ENCODE measurements at regions not wholly inside any gene's neighbourhood (a gene's known extent, or its start where the extent isn't known, plus 50 kb on each side); places are given as distances from the start of the nearest gene placed in this dataset.
"Not testable (repeated sequence)": the region's sequence is repeated elsewhere in the genome, so short reads cannot be mapped to it uniquely, and the experiment has no call there.

GRCh38 chr2:47295131-47295980, 73.8 kb upstream of the EPCAM start:
- Mint-ChIP-seq H3K27ac (no peak overlapping the region), H3K4me3 (no peak overlapping the region), H3K36me3 (ENCODE audit: low read depth) (no peaks in the 10 kb centered on the region), H3K9me3 (no peaks in the 10 kb centered on the region), H3K27me3 (ENCODE audit: insufficient read depth) (peaks cover 4% of the 10 kb centered on the region), H3K4me1 (ENCODE audit: low read depth) (peaks cover 18% of the 10 kb centered on the region)
- no peak for DNase-seq
- no peak for TF ChIP-seq CTCF (IDR thresholded peaks at IDR 0.05)

- Mint-ChIP-seq H3K9me3 (no peaks in the 10 kb centered on the region), H3K4me1 (ENCODE audit: low read depth) (peaks cover 17% of the 10 kb centered on the region)
- no peak for TF ChIP-seq CTCF (IDR thresholded peaks at IDR 0.05)
Measured at GRCh38 chr2:47293976-47294375, 75.1 kb upstream of the EPCAM start.

GRCh38 chr2:47288864-47289263, 80.2 kb upstream of the EPCAM start:
- Mint-ChIP-seq H3K4me1 (ENCODE audit: low read depth) (peaks cover 32% of the 10 kb centered on the region), H3K27ac (peak overlapping the region; percentile 54; the same call in 1 of the 2 replicates), H3K27me3 (ENCODE audit: insufficient read depth) (peaks cover under 1% of the 10 kb centered on the region), H3K36me3 (ENCODE audit: low read depth) (no peaks in the 10 kb centered on the region), H3K4me3 (0 out of 2 replicates have a peak overlapping the region, but pooled peaks have one; percentile 2), H3K9me3 (no peaks in the 10 kb centered on the region)
- DNase-seq: peak; percentile 87
- no peak for TF ChIP-seq CTCF (IDR thresholded peaks at IDR 0.05)

More at GRCh38 chr2:47293976-47294375, 75.1 kb upstream of the EPCAM start:
- Mint-ChIP-seq H3K4me3 (no peak overlapping the region), H3K36me3 (ENCODE audit: low read depth) (no peaks in the 10 kb centered on the region), H3K27ac (no peak overlapping the region), H3K27me3 (ENCODE audit: insufficient read depth) (peaks cover 3% of the 10 kb centered on the region)
- DNase-seq: no peak

- Mint-ChIP-seq H3K27ac (no peak overlapping the region), H3K4me3 (no peak overlapping the region), H3K36me3 (ENCODE audit: low read depth) (no peaks in the 10 kb centered on the region), H3K27me3 (ENCODE audit: insufficient read depth) (peaks cover 1% of the 10 kb centered on the region; the same call in 1 of the 2 replicates), H3K4me1 (ENCODE audit: low read depth) (peaks cover 24% of the 10 kb centered on the region), H3K9me3 (no peaks in the 10 kb centered on the region)
- no peak for TF ChIP-seq CTCF (IDR thresholded peaks at IDR 0.05)
- no peak for DNase-seq
Measured at GRCh38 chr2:47283659-47284058, 85.5 kb upstream of the EPCAM start.

- H3K4me1 Mint-ChIP-seq (ENCODE audit: low read depth): peaks cover 15% of the 10 kb centered on the region
- no peak for TF ChIP-seq CTCF (IDR thresholded peaks at IDR 0.05)
- no peak for DNase-seq
- no peak overlapping the region for H3K4me3 Mint-ChIP-seq
- no peak overlapping the region for H3K27ac Mint-ChIP-seq
- no peaks in the 10 kb centered on the region for H3K36me3 Mint-ChIP-seq (ENCODE audit: low read depth)
- no peaks in the 10 kb centered on the region for H3K9me3 Mint-ChIP-seq
- peaks cover 1% of the 10 kb centered on the region; the same call in 1 of the 2 replicates for H3K27me3 Mint-ChIP-seq (ENCODE audit: insufficient read depth)
Measured at GRCh38 chr2:47282621-47283272, 86.4 kb upstream of the EPCAM start.

- H3K27me3 Mint-ChIP-seq (ENCODE audit: insufficient read depth); H3K36me3 Mint-ChIP-seq (ENCODE audit: low read depth); H3K27ac Mint-ChIP-seq; H3K4me3 Mint-ChIP-seq; H3K9me3 Mint-ChIP-seq; DNase-seq: not testable (repeated sequence)
- peaks cover 15% of the 10 kb centered on the region for H3K4me1 Mint-ChIP-seq (ENCODE audit: low read depth)
Measured at GRCh38 chr2:47279525-47279924, 89.6 kb upstream of the EPCAM start.
